ENCODE measurements at regions not wholly inside any gene's neighbourhood (a gene's known extent, or its start where the extent isn't known, plus 50 kb on each side); places are given as distances from the start of the nearest gene placed in this dataset.

DNA sequence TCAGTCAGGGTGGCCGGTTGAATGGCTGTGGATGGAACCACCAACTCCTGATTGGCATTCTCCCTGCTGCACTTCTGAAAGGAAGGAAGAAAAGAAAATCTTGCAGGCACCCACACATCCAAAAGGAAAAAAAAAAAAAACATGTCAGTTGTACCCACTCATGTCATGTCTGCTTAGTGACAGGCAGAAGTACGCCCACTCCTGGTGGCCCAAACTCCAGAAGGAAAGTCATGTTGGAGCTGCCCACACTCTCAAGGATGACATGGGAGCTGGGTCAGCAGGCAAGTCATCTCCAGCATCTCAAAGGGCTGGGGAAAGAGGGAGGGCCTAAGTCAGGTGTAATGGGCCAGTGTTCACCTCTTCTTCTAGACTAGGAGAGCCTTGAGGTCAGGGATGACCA lies 1079.1 kb downstream of the BCL11B start:
- Histone ChIP-seq H3K27me3 (ENCODE audit: control insufficient read depth, insufficient read depth, low read length) (no peaks in the 10 kb centered on the region), H3K9me3 (ENCODE audit: control insufficient read depth, insufficient read depth, low read length) (peaks cover 24% of the 10 kb centered on the region), H3K4me3 (ENCODE audit: low read depth, low read length) (no peak overlapping the region), H3K27ac (ENCODE audit: low read depth, low read length) (no peak overlapping the region)
- TF ChIP-seq, protein P1, sequence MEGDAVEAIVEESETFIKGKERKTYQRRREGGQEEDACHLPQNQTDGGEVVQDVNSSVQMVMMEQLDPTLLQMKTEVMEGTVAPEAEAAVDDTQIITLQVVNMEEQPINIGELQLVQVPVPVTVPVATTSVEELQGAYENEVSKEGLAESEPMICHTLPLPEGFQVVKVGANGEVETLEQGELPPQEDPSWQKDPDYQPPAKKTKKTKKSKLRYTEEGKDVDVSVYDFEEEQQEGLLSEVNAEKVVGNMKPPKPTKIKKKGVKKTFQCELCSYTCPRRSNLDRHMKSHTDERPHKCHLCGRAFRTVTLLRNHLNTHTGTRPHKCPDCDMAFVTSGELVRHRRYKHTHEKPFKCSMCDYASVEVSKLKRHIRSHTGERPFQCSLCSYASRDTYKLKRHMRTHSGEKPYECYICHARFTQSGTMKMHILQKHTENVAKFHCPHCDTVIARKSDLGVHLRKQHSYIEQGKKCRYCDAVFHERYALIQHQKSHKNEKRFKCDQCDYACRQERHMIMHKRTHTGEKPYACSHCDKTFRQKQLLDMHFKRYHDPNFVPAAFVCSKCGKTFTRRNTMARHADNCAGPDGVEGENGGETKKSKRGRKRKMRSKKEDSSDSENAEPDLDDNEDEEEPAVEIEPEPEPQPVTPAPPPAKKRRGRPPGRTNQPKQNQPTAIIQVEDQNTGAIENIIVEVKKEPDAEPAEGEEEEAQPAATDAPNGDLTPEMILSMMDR (IDR thresholded peaks at IDR 0.05; ENCODE audit: low read depth, low read length), result no peak
- CTCF ChIA-PET, result no interaction called here
- DNase-seq (ENCODE audit: low read depth, low spot score), result no peak
- POLR2A ChIA-PET, result no interaction called here

DNA sequence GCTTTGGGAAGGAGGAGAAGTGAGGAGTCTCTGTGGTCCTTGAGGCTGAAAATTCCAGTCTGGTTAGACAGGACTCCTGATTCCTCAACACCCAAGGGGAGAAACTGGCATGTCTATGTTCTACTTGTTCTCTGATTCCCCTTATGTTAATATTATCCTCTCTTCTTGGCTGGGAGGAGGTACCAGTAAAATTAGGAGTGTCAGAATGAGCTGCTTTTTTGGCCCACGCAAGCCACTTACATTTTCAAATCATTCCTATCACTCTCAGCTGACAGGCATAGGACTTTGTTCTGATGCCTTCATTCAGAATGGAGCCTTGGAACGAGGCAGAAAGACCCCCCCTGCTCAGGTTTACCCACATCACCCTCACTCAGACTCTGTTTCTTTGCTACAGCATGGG lies 1077.2 kb downstream of the BCL11B start:
- POLR2A ChIA-PET, result no interaction called here
- TF ChIP-seq, protein P1 (IDR thresholded peaks at IDR 0.05; ENCODE audit: low read depth, low read length), result no peak
- Histone ChIP-seq H3K4me3 (ENCODE audit: low read depth, low read length) (no peak overlapping the region), H3K27me3 (ENCODE audit: control insufficient read depth, insufficient read depth, low read length) (no peaks in the 10 kb centered on the region), H3K27ac (ENCODE audit: low read depth, low read length) (no peak overlapping the region), H3K9me3 (ENCODE audit: control insufficient read depth, insufficient read depth, low read length) (peaks cover 29% of the 10 kb centered on the region)
- no peak for DNase-seq (ENCODE audit: low read depth, low spot score)
- CTCF ChIA-PET, result no interaction called here

DNA sequence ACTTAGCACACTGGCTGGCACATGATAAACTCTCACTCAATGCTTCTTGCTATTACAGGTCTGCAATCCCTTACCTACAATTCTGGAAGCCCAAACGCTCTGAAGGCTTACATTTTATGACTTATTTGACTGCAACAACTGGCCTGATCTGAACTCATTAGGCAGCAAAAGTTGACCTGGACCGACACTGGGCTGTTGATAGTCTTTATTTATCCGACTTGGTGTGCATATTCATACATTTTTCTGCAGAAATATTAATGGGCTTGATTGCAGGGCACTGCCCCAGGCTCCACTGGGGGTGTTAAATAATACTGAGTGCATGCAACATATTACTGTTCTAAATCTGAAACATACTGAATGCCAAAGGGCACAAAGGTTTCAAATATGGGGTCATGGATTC lies 1076.7 kb downstream of the BCL11B start:
- ChIA-PET POLR2A (no interaction called here), CTCF (no interaction called here)
- Histone ChIP-seq H3K9me3 (ENCODE audit: control insufficient read depth, insufficient read depth, low read length) (peaks cover 29% of the 10 kb centered on the region), H3K27ac (ENCODE audit: low read depth, low read length) (no peak overlapping the region), H3K27me3 (ENCODE audit: control insufficient read depth, insufficient read depth, low read length) (no peaks in the 10 kb centered on the region), H3K4me3 (ENCODE audit: low read depth, low read length) (no peak overlapping the region)
- DNase-seq (ENCODE audit: low read depth, low spot score), result no peak
- TF ChIP-seq, protein P1 (IDR thresholded peaks at IDR 0.05; ENCODE audit: low read depth, low read length), result no peak

DNA sequence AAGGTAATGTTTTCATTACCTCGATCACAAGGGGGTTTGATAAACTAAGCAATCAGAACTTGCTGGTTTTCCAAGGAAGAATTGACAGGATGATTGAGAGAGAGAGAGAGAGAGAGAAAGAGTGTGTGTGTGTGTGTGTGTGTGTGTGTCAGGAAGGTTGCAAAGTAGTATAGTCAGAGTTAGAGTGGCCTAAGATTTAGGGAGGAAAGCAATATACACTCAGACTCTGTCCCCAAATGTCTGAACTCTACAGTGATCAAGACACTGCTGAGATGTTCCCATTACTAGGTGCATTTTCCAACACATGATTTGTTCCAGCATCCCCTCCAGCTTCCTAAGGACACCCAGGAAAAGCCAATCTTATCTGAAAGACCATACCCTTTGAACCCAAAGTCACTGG lies 1074.1 kb downstream of the BCL11B start:
- TF ChIP-seq, protein P1 (IDR thresholded peaks at IDR 0.05; ENCODE audit: low read depth, low read length), result no peak
- no peak overlapping the region for H3K4me3 ChIP-seq (ENCODE audit: low read depth, low read length)
- no peak overlapping the region for H3K27ac ChIP-seq (ENCODE audit: low read depth, low read length)
- peaks cover 46% of the 10 kb centered on the region for H3K9me3 ChIP-seq (ENCODE audit: control insufficient read depth, insufficient read depth, low read length)
- CTCF ChIA-PET, result no interaction called here
- POLR2A ChIA-PET, result no interaction called here
- no peak for DNase-seq (ENCODE audit: low read depth, low spot score)
- H3K27me3 ChIP-seq (ENCODE audit: control insufficient read depth, insufficient read depth, low read length), result no peaks in the 10 kb centered on the region

DNA sequence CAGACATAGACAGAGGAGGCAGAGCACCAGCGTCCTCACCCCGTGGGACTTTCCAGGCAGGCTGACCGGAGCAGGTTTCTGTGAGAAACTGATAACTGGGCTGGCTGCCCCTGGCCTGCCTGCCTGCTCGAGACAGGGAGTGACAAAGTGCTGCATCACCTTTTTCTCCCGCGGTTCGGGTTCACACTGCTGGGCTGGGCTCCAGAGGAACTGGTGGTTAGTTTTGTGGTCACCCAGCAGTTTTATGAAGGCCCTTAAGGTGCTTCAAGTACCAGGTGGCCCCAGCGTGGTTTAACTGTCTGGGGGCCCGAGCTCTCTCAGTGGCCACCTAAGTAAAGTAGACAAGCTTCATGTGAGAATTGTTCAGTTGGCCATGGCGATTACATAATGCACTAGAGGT lies 1073.6 kb downstream of the BCL11B start:
- H3K27ac ChIP-seq (ENCODE audit: low read depth, low read length), result no peak overlapping the region
- TF ChIP-seq, protein P1 (IDR thresholded peaks at IDR 0.05; ENCODE audit: low read depth, low read length), result no peak
- CTCF ChIA-PET, result no interaction called here
- H3K27me3 ChIP-seq (ENCODE audit: control insufficient read depth, insufficient read depth, low read length), result no peaks in the 10 kb centered on the region
- POLR2A ChIA-PET, result no interaction called here
- peaks cover 44% of the 10 kb centered on the region for H3K9me3 ChIP-seq (ENCODE audit: control insufficient read depth, insufficient read depth, low read length)
- no peak for DNase-seq (ENCODE audit: low read depth, low spot score)
- H3K4me3 ChIP-seq (ENCODE audit: low read depth, low read length), result no peak overlapping the region

Measured in AG04450 (cell line).